ENCODE measurements at regions not wholly inside any gene's neighbourhood (a gene's known extent, or its start where the extent isn't known, plus 50 kb on each side); places are given as distances from the start of the nearest gene placed in this dataset.

DNA sequence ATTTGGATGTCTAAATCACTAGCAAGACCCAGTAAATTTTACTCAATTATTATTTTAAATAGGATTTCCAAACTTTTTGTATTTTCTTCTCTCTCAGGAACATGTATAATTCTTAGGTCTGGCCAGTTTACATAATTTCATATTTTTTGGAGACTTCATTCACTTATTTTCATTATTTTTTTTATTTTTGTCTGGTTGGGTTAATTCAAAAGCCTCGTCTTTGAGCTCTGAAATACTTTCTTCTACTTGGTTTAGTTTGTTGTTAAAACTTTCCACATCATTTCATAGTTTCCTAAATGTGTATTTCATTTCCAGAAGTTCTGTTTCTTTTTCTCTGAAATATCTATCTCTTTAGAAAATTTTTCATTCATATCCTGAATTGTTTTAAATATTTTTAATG, 322.9 kb upstream of the SPRY2 start:
- Histone ChIP-seq H3K4me1 (ENCODE audit: control insufficient read depth, insufficient read depth, low read length) (no peaks in the 10 kb centered on the region), H3K4me2 (ENCODE audit: low read length) (no peak overlapping the region), H3K27me3 (ENCODE audit: control insufficient read depth, insufficient read depth, low read length) (no peaks in the 10 kb centered on the region), H3K4me3 (ENCODE audit: low read length) (no peak overlapping the region), H3K9ac (ENCODE audit: low read depth, low read length) (no peak overlapping the region), H3K36me3 (ENCODE audit: insufficient read depth, low read length) (no peaks in the 10 kb centered on the region), H3K9me3 (replicated peaks; ENCODE audit: low read length) (no peaks in the 10 kb centered on the region)

DNA sequence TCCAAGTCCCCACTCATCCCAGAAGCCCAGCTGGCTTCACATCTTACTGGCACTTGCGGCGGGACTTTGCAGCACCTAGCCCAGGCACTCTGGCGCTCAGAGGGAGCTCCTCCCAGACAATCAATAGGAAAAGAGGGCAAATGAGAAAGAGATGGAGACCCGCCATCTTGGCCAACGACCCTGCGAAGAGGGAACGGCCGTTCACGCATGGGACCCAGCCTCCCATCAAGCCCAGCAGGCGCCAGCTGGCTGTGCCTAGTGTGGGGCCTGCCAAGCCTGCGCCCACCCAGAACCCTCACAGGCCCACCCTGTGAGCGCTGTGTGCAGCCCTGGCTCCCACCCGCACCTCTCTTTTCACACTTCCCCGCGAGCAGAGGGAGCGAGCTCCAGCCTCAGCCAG, 317.8 kb upstream of the SPRY2 start:
- H3K4me2 ChIP-seq (ENCODE audit: low read length): no peak overlapping the region
- H3K4me1 ChIP-seq (ENCODE audit: control insufficient read depth, insufficient read depth, low read length): no peaks in the 10 kb centered on the region

DNA sequence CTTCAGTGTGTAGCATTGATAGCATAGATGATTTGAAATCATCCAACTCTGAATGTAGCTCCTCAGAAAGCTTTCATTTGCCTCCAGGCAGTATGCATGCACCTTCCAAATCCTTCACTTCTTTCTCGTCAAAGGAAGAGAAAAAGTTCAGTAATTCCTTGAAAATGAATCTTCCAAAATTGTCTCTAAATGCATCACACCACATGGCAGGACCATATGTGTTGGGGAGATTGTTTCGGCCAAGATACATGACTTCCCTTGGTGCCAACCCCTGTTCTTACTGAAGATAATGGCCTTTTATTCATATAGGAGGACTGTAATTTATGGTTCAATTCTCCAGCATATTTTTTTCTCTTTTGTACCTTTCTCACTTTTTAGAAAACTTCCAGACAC, 315.6 kb upstream of the SPRY2 start:
- Histone ChIP-seq H3K4me1 (ENCODE audit: control insufficient read depth, insufficient read depth, low read length) (no peaks in the 10 kb centered on the region), H3K4me2 (ENCODE audit: low read length) (no peak overlapping the region), H3K9ac (ENCODE audit: low read depth, low read length) (no peak overlapping the region)

More for the DNA sequence above, 317.8 kb upstream of the SPRY2 start:
- H3K4me3 ChIP-seq (ENCODE audit: low read length): no peak overlapping the region
- H3K9ac ChIP-seq (ENCODE audit: low read depth, low read length): no peak overlapping the region
- H3K9me3 ChIP-seq (replicated peaks; ENCODE audit: low read length): no peaks in the 10 kb centered on the region
- H3K27me3 ChIP-seq (ENCODE audit: control insufficient read depth, insufficient read depth, low read length): no peaks in the 10 kb centered on the region
- no peaks in the 10 kb centered on the region for H3K36me3 ChIP-seq (ENCODE audit: insufficient read depth, low read length)

DNA sequence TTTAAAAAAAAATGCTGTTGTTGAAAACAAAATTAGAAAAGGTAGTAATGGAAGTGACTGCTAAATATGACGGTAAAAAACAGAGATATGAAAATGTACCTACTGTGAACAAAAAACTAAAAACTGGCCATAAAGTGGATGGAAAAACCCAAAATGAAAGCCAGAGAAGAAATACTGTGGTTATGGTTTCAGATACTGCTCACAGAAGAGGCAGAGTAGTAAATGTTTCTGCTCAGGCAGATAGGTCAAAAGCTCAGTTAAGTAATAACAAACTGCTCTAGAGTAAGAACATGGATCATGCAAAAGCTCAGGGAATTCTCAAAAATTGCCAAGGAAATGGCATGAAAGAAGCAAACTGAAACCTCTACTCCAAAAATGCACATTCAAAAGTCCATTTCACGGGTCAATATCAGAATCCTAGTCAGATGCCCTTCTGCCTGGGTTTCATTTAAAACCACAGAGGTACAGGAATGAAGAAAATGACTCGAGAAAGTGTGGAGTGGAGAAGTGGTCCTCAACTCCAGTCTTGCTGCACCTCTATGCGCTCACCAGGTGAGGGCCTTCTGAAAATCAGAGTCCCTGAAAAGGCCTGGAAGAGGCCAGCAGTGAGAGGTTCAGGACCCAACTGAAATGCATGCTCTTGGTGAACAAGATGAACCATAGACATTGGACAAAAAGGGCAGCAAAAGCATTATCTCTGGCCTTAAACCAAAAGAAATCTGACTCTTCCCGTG, 315.0 kb upstream of the SPRY2 start:
- Histone ChIP-seq H3K4me3 (ENCODE audit: low read length) (no peak overlapping the region), H3K36me3 (ENCODE audit: insufficient read depth, low read length) (no peaks in the 10 kb centered on the region), H3K9me3 (replicated peaks; ENCODE audit: low read length) (no peaks in the 10 kb centered on the region), H3K9ac (ENCODE audit: low read depth, low read length) (no peak overlapping the region), H3K4me1 (ENCODE audit: control insufficient read depth, insufficient read depth, low read length) (no peaks in the 10 kb centered on the region), H3K27me3 (ENCODE audit: control insufficient read depth, insufficient read depth, low read length) (no peaks in the 10 kb centered on the region), H3K4me2 (ENCODE audit: low read length) (no peak overlapping the region)

More for the DNA sequence above, 315.6 kb upstream of the SPRY2 start:
- H3K27me3 ChIP-seq (ENCODE audit: control insufficient read depth, insufficient read depth, low read length): no peaks in the 10 kb centered on the region
- no peaks in the 10 kb centered on the region for H3K36me3 ChIP-seq (ENCODE audit: insufficient read depth, low read length)
- H3K9me3 ChIP-seq (replicated peaks; ENCODE audit: low read length): no peaks in the 10 kb centered on the region
- H3K4me3 ChIP-seq (ENCODE audit: low read length): no peak overlapping the region

DNA sequence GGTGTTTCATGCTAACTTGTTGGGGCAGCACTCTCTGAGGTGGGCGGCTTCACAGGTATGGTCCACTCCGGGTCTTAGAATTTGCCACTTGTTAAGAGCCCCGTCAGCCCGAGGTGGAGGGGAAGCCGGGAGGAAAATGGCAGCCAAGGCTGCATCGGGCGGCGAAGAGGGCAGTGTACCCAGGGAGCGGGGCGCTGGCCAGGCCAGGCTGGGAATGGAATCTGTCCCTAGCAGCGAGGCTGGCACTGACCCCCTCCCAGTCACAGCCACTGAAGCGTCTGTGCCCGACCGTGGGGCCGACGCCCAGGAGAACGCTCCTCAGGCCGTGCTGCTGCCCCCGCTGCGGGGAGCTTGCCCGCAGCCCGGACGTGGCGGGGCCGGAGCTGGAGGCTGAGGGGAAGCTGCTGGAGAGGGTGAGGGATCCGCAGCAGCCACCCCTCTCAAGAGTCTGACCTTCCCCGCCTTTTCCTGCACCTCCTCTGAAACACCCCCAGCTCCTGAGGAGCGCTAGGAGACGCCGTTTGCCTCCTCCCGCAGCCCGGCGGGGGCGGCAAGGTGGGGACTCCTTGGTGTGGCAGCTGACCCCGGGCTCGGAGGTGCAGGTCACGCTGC, 313.8 kb upstream of the SPRY2 start:
- no peak overlapping the region for H3K9ac ChIP-seq (ENCODE audit: low read depth, low read length)
- H3K4me1 ChIP-seq (ENCODE audit: control insufficient read depth, insufficient read depth, low read length): no peaks in the 10 kb centered on the region
- H3K36me3 ChIP-seq (ENCODE audit: insufficient read depth, low read length): no peaks in the 10 kb centered on the region
- H3K27me3 ChIP-seq (ENCODE audit: control insufficient read depth, insufficient read depth, low read length): no peaks in the 10 kb centered on the region
- no peak overlapping the region for H3K4me2 ChIP-seq (ENCODE audit: low read length)
- H3K4me3 ChIP-seq (ENCODE audit: low read length): no peak overlapping the region
- H3K9me3 ChIP-seq (replicated peaks; ENCODE audit: low read length): no peaks in the 10 kb centered on the region

DNA sequence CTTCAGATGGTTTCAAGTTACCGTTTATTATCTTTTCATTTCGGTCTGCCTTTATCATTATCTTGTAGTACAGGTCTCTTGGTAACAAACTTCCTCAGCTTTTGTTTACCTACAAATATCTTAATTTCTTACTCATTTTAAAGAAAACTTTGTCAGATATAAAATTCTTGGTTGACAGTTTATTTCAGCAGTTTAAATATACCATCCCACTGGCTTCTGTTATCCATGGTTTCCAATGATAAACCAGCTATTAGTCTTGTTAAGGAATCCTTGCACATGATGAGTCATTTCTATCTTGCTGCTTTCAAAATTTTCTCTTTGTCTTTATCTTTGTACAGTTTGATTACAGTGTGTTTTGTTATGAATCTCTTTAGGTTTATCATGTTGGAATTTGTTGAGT, 308.3 kb upstream of the SPRY2 start:
- no peaks in the 10 kb centered on the region for H3K4me1 ChIP-seq (ENCODE audit: control insufficient read depth, insufficient read depth, low read length)
- no peak overlapping the region for H3K4me3 ChIP-seq (ENCODE audit: low read length)
- no peak overlapping the region for H3K9ac ChIP-seq (ENCODE audit: low read depth, low read length)
- H3K4me2 ChIP-seq (ENCODE audit: low read length): no peak overlapping the region
- no peaks in the 10 kb centered on the region for H3K9me3 ChIP-seq (replicated peaks; ENCODE audit: low read length)
- H3K27me3 ChIP-seq (ENCODE audit: control insufficient read depth, insufficient read depth, low read length): no peaks in the 10 kb centered on the region
- H3K36me3 ChIP-seq (ENCODE audit: insufficient read depth, low read length): no peaks in the 10 kb centered on the region

DNA sequence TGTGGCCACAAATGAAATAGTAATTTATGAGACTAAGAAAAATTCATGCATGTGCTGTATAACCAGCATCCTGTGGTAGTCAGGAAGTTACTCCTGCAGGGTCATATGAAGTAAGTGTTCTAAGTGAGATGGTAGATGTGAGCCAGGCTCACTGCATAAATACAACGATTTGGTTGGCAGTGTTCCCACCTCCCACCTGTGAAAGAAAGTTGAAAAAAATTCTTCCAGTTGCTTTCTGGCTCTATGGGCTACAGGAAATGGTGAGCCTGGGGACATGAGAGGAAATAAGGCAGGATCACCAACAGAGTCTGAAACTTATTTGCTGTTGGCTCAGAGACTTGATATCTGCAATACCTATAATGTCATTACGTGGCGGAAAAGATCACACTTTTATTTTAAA, 301.7 kb upstream of the SPRY2 start:
- Histone ChIP-seq H3K9me3 (replicated peaks; ENCODE audit: low read length) (no peaks in the 10 kb centered on the region), H3K4me3 (ENCODE audit: low read length) (no peak overlapping the region), H3K9ac (ENCODE audit: low read depth, low read length) (no peak overlapping the region), H3K4me2 (ENCODE audit: low read length) (no peak overlapping the region), H3K36me3 (ENCODE audit: insufficient read depth, low read length) (no peaks in the 10 kb centered on the region), H3K4me1 (ENCODE audit: control insufficient read depth, insufficient read depth, low read length) (no peaks in the 10 kb centered on the region), H3K27me3 (ENCODE audit: control insufficient read depth, insufficient read depth, low read length) (no peaks in the 10 kb centered on the region)

DNA sequence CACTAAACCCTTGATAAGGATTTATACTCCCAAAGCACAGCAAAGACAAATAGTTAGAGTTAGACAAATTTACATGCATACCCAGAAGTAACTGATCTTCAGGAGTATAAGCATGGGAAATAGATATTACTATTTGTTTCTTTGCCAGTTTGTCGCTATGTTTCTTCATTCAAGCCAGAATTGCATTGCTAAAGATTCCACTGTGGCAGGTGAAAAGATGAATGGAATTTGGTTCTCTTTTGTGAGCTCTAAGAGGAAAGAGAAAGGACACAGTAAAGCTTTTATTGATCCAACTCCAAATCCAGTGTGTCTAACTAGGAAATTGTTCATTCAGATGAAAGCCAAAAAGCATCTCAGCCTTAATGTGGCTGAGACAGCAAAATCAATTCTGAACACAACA, 292.3 kb upstream of the SPRY2 start:
- Histone ChIP-seq H3K4me2 (ENCODE audit: low read length) (no peak overlapping the region), H3K27me3 (ENCODE audit: control insufficient read depth, insufficient read depth, low read length) (no peaks in the 10 kb centered on the region), H3K9ac (ENCODE audit: low read depth, low read length) (no peak overlapping the region), H3K4me1 (ENCODE audit: control insufficient read depth, insufficient read depth, low read length) (peaks cover 27% of the 10 kb centered on the region), H3K4me3 (ENCODE audit: low read length) (no peak overlapping the region), H3K9me3 (replicated peaks; ENCODE audit: low read length) (no peaks in the 10 kb centered on the region), H3K36me3 (ENCODE audit: insufficient read depth, low read length) (no peaks in the 10 kb centered on the region)

DNA sequence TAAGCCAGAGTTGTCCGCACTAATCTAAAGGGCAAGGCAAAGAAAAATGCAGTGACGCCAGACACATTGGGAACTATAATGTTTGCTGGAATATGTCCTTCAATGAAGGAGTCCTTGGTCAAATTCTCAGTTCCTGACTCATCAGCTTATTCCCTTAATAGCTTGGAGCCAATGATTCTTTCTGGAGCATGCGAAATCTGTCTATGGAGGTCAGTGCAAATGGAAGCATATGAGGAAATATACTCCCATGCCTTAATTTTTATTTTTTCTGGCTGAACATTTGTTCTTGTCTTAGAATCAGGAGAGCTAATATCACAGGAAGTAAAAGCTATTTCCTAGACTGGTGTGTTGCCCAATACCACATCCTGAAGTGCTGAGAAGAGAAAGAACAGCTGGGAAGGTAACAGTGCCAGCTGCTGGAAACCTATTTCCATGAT, 289.8 kb upstream of the SPRY2 start:
- peak overlapping the region; percentile 32 for H3K4me2 ChIP-seq (ENCODE audit: low read length)
- H3K4me3 ChIP-seq (ENCODE audit: low read length): no peak overlapping the region
- H3K9me3 ChIP-seq (replicated peaks; ENCODE audit: low read length): no peaks in the 10 kb centered on the region
- no peaks in the 10 kb centered on the region for H3K27me3 ChIP-seq (ENCODE audit: control insufficient read depth, insufficient read depth, low read length)
- no peaks in the 10 kb centered on the region for H3K36me3 ChIP-seq (ENCODE audit: insufficient read depth, low read length)
- no peak overlapping the region for H3K9ac ChIP-seq (ENCODE audit: low read depth, low read length)
- H3K4me1 ChIP-seq (ENCODE audit: control insufficient read depth, insufficient read depth, low read length): peaks cover 27% of the 10 kb centered on the region

DNA sequence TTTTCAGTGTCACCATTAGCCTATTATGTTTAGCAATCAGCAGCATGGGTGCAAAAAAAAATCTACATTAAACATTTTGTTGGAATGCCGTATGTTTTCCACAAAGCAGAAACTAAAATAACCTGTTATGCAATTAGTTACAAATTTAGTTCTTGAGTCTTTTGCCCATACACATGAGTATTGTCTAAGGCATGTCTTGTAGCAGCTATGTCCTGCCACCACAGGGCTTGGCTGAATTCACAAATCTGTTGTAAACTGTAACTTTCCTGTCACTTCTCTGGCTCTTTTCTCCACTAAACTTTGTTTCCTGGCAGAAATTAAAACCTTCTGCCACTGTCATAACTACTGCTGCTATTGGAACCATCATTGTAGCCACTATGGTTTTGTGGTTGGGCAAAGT, 277.9 kb upstream of the SPRY2 start:
- H3K9me3 ChIP-seq (replicated peaks; ENCODE audit: low read length): no peaks in the 10 kb centered on the region
- H3K36me3 ChIP-seq (ENCODE audit: insufficient read depth, low read length): no peaks in the 10 kb centered on the region
- H3K4me1 ChIP-seq (ENCODE audit: control insufficient read depth, insufficient read depth, low read length): no peaks in the 10 kb centered on the region
- H3K27me3 ChIP-seq (ENCODE audit: control insufficient read depth, insufficient read depth, low read length): no peaks in the 10 kb centered on the region
- no peak overlapping the region for H3K4me3 ChIP-seq (ENCODE audit: low read length)
- H3K9ac ChIP-seq (ENCODE audit: low read depth, low read length): no peak overlapping the region
- no peak overlapping the region for H3K4me2 ChIP-seq (ENCODE audit: low read length)

DNA sequence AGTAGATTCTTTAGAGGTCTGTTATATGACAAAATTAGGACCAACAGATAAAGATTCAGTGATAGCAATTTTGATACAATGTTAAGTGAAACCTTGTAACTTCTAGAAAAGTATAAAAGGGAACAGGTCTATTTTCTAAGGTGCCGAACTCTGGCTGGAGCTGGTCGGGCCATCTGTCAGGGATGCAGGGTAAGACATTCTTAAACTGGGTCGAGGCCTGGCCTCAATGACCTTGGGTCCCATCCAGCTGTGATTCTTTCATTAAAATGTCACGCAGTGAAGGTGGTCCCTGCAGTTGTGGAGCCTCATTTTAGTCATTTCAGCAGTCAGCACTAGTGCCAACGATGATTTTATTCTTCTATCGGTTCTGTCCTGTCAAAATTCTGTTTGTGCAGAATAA, 271.9 kb upstream of the SPRY2 start:
- no peak overlapping the region for H3K4me3 ChIP-seq (ENCODE audit: low read length)

DNA sequence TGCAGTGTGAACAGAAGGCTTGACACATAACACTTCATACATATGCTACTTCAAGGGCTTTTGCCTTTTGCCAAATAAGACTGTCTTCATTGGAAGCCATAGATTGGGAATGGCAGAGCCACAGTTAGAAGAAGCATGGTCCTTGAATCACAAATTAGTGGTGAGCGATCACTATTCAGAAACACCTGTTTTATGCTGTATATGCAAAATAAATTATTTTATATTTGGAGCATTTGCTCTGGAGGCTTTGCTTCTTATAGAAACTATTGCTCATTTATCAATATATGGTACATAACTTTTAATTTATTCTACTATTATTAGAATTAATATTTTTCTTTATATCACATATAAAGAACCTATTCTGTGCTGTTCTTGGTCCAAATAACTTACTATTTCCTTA, 270.4 kb upstream of the SPRY2 start:
- Histone ChIP-seq H3K27me3 (ENCODE audit: control insufficient read depth, insufficient read depth, low read length) (no peaks in the 10 kb centered on the region), H3K36me3 (ENCODE audit: insufficient read depth, low read length) (no peaks in the 10 kb centered on the region), H3K4me2 (ENCODE audit: low read length) (no peak overlapping the region), H3K4me3 (ENCODE audit: low read length) (no peak overlapping the region), H3K9me3 (replicated peaks; ENCODE audit: low read length) (no peaks in the 10 kb centered on the region), H3K9ac (ENCODE audit: low read depth, low read length) (no peak overlapping the region), H3K4me1 (ENCODE audit: control insufficient read depth, insufficient read depth, low read length) (no peaks in the 10 kb centered on the region)

More for the DNA sequence above, 271.9 kb upstream of the SPRY2 start:
- Histone ChIP-seq H3K9ac (ENCODE audit: low read depth, low read length) (no peak overlapping the region), H3K27me3 (ENCODE audit: control insufficient read depth, insufficient read depth, low read length) (no peaks in the 10 kb centered on the region), H3K4me2 (ENCODE audit: low read length) (no peak overlapping the region), H3K36me3 (ENCODE audit: insufficient read depth, low read length) (no peaks in the 10 kb centered on the region), H3K9me3 (replicated peaks; ENCODE audit: low read length) (no peaks in the 10 kb centered on the region), H3K4me1 (ENCODE audit: control insufficient read depth, insufficient read depth, low read length) (no peaks in the 10 kb centered on the region)

All from skeletal muscle satellite cell (primary cell).